Inflammatory macrophage (primary cell): ENCODE measurements at regions not wholly inside any gene's neighbourhood (a gene's known extent, or its start where the extent isn't known, plus 50 kb on each side); places are given as distances from the start of the nearest gene placed in this dataset.

Experiments
- DNase-seq, 2 donors: peaks; one replicate each; pipeline ENCODE4 v3.0.0-alpha.2; 2020 to 2022

GRCh38 chr1:232893481-232894313 lies 56.7 kb upstream of the NTPCR start:
- DNase-seq = no peak

GRCh38 chr1:232894436-232894835 lies 56.0 kb upstream of the NTPCR start:
- no peak for DNase-seq

- no peak for DNase-seq
Observed at GRCh38 chr1:232897949-232898465, 52.4 kb upstream of the NTPCR start.

GRCh38 chr1:232899268-232899667 lies 51.1 kb upstream of the NTPCR start:
- no peak for DNase-seq

- no peak for DNase-seq
Observed at GRCh38 chr1:232899839-232900238, 50.6 kb upstream of the NTPCR start.
